NCI-H2081 treated with DMSO at 0.1 percent for 48 hours (cell line): ENCODE measurements at regions not wholly inside any gene's neighbourhood (a gene's known extent, or its start where the extent isn't known, plus 50 kb on each side); places are given as distances from the start of the nearest gene placed in this dataset.

ENCODE experiments used
- DNase-seq: peaks from one replicate; lab custom pipeline; 2025; lab: John Stamatoyannopoulos, UW

DNA sequence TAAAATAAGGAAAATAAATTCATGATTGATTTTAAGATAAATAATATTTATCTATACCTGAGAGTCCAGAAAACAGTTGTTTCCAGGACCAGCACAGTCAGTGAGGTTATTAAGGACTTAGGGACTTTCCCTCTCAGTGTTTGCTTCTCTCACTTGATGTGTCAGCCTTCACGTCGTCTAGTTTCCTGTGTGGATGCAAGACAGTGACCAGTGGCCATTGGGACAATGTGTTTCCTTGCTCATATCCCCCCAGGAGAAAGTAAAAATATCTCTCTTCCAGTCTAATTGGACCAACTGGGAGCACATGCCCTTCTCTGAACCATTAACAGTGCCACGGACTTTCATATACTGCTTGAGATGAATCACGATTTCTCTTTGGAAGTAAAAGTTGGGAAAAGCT is 157.8 kb upstream of the CTNNB1 start:
- DNase-seq = no peak

DNA sequence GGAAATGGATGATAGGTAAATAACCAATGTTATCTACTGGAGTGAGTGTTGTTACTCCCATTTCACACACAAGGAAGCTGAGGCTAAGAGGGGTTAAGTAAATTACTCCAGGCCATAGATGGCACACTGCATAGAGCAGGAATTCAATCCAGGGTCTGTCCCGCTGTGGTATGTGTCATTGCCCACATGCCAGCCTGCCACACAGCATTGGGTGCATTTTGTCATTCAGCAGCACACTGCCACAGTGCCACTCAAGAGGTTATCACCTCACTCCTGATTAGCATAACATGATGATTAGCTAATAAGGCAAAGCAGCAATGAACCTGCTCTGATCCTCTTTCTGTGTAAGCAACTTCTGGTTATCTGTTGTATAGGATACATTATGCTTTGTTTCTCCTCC is 157.4 kb upstream of the CTNNB1 start:
- DNase-seq = no peak

DNA sequence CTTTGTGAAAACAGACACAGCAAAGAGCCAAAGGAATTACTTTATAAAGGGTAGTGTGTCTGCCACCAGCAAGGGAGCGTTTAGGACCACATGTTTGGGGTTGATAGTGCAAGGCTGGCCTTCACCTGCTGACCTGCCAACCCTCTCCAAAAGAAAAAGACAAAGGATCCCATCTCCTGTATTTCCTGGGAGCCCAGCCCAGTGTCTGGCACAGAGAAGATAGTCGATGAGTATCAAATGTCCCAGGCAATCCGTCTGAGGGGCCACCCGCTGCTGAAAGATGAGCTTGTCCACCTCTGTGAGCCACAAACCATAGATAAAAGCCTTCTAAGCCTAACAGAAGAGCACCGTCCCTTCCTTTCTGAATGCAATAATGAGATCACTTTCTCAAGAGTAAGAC is 154.8 kb upstream of the CTNNB1 start:
- DNase-seq = no peak

DNA sequence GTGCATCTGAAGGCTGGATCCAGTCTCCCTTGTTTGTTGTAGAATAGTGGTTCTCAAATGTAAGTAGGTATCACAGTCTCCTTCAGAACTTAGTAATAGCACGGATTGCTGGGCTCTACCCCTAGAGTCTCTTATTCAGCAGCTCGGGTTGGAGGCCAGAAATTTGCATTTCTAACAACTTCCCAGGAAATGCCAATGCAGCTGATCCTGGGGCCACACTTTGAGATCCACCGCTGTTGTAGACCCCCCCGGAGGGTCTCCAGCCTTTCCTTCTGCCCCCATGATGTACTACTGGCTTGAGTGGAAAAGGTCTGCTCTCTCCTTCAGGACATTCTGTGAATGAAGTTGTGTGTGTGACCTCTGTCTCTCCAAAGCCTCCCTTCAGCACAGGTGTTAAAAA is 153.8 kb upstream of the CTNNB1 start:
- DNase-seq = no peak

DNA sequence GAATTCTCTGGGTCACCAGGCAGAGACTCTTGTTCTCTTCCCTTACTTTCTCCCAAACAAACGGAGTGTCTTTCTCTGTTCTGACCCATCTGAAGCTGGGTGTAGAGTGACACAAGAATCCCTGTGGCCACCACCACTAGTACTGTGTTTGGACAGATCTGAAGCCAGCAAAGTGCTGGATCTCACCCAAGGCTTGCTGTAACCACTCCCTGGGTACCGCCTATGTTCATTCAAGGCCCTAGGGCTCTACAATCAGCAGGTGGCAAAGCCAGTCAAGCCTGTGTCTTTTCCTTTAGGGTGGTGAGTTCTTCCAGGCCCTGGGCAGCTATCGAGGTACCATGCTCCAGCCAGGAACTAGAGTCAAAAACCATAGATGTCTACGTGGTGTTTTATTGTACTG is 149.2 kb upstream of the CTNNB1 start:
- no peak for DNase-seq

DNA sequence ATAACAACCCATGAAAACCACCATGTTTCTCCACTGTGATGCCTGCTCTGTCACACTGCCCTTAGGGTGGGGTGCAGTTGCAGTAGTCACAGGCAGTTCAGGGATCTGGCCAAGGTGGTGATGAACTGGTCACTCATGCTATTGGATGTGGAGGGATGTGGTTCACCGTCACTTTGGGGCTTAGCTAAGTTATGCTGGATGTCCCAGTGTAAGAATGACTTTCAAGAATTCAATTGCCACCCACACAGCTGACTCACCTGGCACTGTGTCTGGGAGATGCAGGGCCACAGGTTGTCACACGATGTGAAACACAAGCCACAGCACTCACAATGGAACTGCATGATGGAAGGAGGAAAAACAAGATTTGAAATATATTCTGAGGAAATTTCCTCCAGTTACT is 146.1 kb upstream of the CTNNB1 start:
- no peak for DNase-seq

DNA sequence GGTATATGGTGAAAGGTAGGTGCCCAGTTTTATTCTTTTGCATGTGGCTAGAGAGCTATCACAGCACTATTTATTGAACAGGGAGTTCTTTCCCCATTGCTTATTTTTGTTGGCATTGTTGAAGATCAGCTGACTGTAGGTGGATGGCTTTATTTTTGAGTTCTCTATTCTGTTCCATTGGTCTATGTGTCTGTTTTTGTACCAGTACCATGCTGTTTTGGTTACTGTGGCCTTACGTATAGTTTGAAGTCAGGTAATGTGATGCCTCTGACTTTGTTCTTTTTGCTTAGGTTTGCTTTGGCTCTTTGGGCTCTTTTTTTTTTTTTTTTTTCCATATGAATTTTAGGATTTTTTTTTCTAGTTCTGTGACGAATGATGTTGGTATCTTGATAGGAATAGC is 139.2 kb upstream of the CTNNB1 start:
- DNase-seq = no peak

DNA sequence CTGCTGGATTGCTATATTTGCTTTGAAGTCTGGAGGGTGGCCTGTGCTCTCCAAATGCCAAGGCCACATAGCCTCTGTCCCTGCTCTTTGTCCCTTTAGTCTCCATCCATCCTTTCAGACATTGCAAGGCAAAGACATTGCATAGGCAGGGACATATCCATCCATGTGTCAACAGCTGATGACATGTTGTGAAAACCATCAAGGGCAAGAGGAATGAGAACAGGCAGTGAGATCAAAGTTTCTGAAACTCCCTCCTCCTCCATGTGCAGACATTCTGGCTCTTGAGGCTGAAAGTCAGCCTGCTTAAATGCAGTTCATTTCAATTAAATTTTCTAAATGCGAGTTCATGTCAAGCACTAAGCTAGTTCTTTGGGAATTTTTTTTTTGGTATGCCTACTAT is 135.2 kb upstream of the CTNNB1 start:
- no peak for DNase-seq

DNA sequence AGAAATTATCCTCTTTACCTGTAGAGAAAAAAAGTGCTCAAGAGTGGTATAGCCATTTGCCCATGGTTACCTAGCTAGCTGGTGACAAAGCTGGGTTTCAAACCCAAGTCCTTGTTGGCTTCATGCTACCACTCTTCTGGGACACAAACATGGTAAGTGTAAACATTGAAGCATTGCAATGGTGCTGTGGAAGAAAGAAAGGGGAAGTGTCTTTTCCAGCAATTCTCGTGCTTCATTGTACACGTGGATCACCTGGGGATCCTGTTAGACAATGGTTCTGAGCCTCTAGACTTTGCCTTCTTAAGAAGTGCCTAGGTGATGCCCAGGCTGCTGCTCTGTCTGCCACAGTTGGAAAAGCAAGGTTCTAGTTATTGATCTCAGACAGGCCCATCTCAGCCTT is 134.8 kb upstream of the CTNNB1 start:
- no peak for DNase-seq

DNA sequence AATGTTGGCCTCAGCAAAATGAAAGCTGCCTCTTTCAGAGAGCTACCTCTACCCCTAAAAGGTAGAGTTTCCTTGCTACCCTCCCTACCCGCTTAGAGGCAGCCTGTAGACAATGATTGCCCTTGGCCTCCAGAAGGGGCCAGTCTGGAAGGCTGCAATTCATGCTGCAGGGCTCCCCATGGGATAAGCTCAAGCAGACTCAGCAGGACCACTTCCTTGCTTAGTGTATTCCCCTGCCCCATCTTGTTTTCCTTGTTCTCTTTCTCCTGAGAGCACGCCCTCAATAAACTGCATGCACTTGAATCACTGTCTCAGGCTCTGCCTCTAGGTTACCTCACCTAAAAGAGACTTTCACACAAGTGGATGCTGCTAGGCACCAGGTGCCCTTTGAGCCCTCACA is 134.0 kb upstream of the CTNNB1 start:
- no peak for DNase-seq

DNA sequence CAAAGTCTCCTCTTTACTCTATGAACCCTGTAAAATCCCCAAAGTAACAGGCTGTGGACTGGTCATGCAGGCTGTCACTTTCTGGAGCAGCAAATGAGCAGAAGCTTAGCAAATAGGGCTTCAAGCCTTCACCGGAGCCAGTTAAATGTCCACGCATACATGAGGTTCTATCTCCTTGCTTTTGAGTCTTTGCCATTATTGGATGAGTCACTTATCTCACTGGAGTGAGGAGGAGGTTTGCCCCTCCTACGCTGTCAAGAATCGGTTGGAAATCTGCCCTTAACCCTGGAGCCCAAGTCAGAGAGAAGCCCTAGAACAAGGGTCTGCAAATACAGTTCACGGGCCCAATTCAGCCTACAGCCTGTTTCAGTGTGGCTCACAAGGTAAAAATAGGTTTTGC is 126.1 kb upstream of the CTNNB1 start:
- DNase-seq = no peak

DNA sequence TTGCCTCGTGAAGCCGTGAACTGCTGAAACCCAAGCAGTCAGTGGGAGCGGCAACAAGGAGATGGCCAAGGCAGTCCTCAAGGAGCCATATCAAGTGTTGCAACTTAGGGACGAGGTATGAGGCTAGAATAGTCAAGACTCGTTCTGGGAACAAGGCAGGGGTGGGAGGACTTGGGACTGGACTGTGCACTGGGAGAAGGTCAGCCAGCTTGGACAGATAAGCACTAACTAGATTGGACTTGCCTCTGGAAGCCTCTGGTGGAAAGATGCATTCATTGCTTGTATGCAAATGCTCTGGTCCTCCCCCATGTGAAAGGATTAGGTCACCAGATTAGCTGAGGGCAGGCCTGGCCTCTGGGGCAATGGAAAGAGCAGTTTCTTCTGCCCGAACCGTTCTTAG is 123.3 kb upstream of the CTNNB1 start:
- no peak for DNase-seq

DNA sequence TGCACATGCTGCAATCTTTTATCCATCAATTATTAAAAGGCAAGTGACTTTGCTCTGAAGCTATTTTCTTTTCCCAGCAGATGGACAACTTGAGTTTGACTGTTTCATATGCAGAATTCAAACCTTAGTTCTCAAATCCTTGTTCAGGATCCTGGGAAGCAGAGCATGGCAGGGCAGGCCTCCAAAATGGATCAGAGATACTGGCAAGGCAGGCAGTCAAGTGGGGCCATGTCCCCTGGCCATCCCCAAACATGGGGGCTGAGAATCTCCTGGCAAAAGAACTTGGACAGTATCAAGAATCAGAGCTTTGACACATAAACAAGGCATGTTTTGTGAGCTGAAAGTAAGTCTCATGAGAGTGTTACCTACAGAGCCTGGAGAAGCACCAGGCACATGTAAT is 122.9 kb upstream of the CTNNB1 start:
- no peak for DNase-seq

DNA sequence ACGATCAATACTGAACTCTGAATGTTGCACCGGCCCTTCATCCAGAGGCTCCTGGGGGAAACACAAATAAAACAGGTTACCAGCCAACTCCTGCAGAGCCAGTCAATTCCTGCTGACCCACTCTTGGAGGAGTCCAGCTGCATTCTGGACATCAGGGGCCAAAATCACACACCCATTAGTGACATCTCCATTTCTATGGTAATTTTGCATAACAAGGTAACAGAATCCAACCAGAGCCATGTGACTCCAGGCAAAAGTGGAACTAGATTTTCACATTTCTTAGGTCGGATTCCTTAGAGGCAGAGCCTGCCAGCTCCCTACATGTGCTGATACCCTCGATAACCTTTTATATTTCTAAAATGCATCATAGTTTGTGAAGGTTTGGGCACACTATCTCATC is 119.2 kb upstream of the CTNNB1 start:
- no peak for DNase-seq

DNA sequence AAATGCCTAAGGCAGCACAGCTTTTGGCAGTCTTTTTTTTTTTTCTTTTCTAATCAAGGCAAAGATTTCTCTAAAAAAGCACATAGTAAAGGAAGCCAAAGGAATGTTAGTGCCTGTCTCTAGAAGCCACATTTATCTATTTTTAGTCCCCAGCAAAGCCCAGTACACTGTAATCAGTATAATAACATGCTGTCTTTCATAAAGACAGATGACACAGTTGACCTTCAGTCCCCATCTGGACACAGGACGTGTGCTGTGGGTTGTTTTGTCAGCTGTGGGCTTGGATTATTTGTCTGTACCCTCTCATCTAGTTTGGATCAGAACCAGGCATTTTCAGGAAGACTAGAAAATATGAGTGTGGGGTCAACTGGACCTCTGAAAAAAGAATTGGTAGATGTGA is 110.4 kb upstream of the CTNNB1 start:
- no peak for DNase-seq

DNA sequence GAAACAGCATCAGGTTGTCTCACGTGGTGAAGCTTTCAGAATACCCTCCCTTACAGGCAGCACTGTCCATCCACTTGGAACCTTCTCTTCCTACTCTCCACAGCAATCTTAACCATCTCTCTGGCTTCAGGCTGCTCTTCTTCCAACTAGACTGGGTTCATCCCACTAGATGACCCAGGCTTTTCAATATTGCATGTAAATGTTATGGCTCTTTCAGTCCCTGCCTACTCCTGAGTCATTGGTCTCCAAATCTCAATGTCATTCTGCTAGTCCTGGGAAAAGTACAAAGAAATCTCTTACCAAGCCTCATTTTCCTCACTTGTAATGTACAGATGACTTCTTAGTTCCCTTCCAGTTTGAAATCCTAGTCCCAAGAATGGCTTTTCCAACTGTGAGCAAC is 109.7 kb upstream of the CTNNB1 start:
- DNase-seq = no peak

DNA sequence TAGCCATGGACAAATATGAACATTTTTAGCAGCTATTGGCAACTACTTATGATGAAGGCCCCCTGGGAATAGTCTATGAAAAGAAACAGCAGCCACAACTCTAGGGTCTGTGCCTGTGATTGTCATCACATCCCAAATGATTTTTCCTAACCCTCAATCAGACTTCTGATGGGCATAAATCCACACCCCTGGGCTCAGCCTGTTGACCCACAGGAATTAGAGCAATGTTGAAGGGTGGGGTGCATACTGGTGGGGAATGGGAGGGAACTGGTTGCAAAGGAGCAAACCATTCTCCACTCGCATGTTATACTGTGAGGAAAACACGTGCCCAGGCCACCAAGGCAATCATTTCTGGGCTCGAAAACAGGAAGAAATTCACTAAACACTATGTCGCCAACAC is 106.5 kb upstream of the CTNNB1 start:
- DNase-seq = no peak

DNA sequence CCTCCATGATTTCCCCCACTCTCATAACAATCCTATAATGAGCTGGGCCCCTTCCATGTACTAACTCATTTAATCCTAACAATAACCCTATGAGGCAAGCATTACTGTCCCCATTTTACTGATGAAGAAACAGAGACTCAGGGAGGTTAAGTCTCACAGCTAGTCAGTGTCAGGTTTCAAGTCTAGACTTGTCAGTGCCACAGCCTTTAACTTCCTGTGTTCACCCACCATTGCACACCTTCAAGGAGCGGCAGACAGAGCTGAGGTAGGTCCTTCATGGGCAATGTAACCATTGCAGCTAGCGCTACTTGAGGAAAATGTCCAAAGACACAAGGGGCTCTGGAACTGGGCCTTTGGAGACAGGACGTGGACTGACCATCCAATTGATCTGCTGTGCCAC is 105.8 kb upstream of the CTNNB1 start:
- no peak for DNase-seq

DNA sequence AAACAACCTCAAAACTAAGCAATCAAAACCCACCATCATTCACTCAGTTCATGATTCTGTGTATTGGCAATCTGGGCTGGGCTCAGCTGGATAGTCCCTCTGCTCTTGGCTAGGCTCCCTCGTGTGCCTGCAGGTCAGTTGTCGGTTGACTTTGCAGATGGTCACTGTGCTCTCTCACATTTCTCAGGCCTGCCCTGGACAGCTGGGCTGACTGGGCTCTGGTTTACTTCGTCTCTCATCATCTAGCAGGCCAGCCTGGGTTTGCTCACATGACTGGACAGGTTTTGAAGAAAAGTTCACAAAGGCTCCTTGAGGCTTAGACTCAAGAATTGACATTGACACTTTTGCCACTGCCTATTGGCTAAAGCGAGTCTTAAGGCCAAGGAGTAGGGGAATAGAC is 105.0 kb upstream of the CTNNB1 start:
- no peak for DNase-seq

DNA sequence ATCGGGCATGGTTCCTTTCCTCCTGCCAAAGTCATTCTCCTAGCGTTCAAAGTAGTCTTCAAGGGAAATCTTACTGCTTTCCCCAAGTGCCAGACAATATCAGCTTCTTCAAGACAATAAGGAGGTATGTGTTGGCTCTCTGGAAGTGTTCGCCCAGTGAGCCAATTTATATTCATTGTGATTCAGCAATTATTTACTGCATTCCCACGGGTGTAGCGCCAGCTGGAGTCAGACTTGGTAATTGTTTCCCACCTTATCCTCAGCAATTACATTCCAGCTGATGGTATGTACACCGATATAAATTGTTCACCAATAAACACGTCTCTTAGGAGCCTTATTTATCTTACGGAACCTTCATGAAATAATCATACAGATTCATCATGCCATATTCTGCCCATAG is 103.6 kb upstream of the CTNNB1 start:
- no peak for DNase-seq

DNA sequence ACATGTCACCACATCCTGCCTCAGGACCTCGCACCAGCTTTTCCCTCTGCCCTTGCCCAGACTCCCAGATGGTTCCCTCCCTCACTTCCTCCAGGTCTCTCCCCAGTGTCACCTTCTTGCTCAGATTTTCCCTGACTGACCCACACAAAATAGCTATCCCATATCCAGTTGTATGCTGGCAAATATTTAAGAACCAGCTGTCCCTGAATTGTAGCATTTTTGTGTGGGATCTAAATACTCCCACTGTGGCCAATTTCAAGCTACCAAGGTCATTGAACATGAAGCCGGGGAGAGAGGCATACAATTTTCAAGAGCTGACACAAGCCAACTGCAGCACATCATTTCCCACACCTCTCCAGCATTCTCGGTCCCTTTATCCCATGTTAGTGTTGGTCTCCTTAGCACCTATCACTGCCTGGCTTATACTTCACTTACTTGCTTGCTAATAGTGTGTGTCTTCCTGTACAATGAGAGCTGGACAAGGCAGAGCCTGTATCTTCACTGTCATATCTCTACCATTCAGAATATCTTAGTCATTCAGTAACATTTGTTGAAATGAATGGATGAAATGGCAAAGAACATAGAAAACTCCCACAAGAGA is 101.3 kb upstream of the CTNNB1 start:
- DNase-seq = no peak

DNA sequence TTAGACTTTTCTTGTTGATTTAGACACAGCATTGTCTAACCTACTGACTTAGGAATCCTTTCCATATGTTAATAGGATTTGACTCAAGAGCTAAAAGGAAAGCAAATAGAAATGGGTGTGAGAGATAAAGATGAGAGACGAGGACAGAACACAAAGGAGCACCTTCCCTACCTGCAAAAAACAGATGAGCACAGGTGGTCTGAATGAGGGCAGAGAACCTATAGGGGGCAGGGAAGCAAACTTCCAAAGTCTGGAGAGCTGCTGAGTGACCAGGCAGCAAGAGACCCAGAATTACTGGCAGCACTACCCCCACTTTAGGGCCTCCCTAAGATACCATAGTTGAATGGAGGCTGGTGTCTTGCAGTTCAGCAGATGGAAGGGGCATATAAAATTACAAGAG is 98.1 kb upstream of the CTNNB1 start:
- DNase-seq = no peak

DNA sequence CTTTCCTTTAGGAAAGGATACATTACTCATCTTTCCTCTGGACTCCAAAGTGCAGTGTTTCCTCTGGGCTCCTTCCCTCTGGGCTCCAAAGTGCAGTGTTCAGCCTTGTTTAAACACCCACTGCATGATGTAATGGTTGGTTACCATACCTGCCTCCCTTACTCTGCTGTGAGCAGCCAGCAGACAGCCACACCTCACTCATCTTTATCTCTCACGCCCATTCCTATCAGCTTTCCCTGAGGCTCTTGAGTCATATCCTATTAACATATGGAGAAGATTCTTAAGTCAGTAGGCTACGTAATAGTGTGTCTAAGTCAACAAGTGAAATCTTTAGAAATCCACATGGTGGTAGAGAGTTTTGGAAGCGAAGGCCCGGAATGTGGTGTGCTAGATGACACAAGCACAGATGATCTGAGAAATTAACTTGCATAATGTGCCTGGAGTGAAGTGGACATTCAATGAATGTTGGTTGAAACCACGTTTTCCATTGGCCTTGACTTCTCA is 97.2 kb upstream of the CTNNB1 start:
- DNase-seq = no peak

DNA sequence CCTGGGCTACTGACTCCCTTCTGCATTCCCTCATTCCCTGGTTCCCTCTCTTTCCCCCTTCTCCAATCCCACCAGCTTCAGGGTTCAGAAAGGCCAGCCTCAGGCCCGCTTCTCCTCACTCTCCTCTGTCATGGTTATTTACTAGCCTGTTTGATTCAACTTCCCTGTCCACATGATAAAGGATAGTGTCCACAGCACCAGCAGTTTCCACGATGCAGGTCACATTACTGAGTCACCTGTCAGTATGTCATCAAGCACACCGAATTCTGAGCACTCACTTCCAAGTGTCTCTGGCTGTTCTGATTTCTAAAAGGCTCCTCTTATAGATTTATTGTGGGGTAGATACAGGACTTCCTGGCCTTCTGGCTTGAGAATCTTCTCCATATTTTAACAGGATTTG is 96.6 kb upstream of the CTNNB1 start:
- no peak for DNase-seq

DNA sequence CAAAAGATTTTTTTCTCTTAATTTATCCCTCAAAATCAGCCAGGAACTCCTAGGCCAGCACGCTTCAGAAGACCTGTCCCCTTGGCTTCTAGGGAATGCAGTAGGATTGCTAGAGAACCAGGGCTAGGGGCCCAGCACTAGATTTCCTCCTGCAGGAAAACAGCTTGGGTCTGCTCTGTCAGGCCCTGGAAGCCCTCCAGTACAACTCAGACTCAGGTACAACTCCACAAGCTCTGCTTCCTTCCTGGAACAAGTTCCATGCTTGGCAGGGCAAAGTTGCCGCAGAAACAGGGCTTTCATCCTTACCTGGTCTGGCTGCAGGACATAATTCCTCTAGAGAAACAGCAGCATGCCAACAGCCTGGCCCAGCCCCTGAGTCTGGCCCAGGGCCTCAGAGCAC is 96.1 kb upstream of the CTNNB1 start:
- DNase-seq = no peak
